OCI-LY7 (cell line): ENCODE measurements at regions not wholly inside any gene's neighbourhood (a gene's known extent, or its start where the extent isn't known, plus 50 kb on each side); places are given as distances from the start of the nearest gene placed in this dataset.

Experiments
- CTCF ChIP-seq: fragments of 200-600 bp; sonication (generic); conservative IDR thresholded peaks from 2 replicates; pipeline ENCODE4 v1.5.1; 2014; ENCODE audit warnings: mild to moderate bottlenecking, antibody characterized with exemption, low read length, moderate library complexity, mixed read lengths
- EZH2phosphoT487 ChIP-seq: fragments of 200-600 bp; sonication (generic); IDR thresholded peaks from 2 replicates; pipeline ENCODE4 v1.6.1; 2018; ENCODE audit warnings: low read depth, borderline replicate concordance, mild to moderate bottlenecking, mixed run types, antibody characterized with exemption, low read length, moderate library complexity, mixed read lengths

DNA sequence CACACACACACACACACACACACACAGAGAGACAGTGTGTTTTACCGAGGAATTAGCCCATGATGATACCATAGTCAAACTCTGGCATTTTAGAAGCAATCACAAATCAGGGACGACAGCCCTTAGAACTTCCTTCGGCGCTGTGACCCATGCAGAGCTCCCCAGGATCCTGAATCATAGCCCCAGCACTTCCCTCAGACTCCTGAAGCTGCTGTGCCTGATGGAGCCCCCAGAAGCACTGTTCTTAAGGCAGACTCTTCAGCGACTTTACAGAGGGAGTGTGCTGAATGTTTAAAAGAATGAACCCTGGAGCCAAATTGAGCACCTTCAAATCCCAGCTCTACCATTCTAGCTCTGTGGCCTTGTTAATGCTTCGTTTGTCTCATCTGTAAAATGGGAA is 89.3 kb upstream of the LIPC start:
- TF ChIP-seq CTCF: no peak
- TF ChIP-seq EZH2phosphoT487: no peak
